A673 (cell line): ENCODE measurements at regions not wholly inside any gene's neighbourhood (a gene's known extent, or its start where the extent isn't known, plus 50 kb on each side); places are given as distances from the start of the nearest gene placed in this dataset.

Source experiments
- EZH2 ChIP-seq: fragments of 200-600 bp; sonication (generic); IDR thresholded peaks from 2 replicates; pipeline ENCODE4 v1.6.1; 2017; ENCODE audit warnings: borderline replicate concordance, low read depth, mild to moderate bottlenecking, mixed read lengths, antibody characterized with exemption, low read length; ENCODE audit not compliant: poor library complexity, severe bottlenecking
- TF ChIP-seq, protein P1 (sequence below): fragments of 300-800, 200-600 bp; sonication (generic); conservative IDR thresholded peaks from 2 replicates; pipeline ENCODE4 v1.5.1; 2017; ENCODE audit warnings: low read depth, mild to moderate bottlenecking, antibody characterized with exemption, low read length, moderate library complexity, mixed read lengths

DNA sequence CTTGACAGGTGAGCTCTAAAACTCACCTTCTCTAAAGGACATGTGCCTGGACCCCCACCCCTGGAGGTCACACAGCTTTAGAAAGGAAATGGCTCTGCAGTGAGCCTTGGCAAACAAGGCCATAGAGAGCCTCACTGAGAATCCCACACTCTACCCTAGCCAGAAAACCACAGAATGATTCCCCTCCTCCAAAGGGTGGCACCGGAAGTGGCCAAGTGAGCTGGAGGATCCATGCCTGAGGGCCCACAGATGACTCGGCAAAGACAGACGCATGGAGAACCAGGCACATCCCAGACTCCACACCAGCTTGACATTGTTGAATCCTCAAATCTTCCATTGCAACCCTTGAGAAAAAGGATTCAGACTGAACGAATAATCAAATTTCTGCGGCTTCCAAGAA, 54.2 kb upstream of the PTHLH start:
- TF ChIP-seq, protein P1, sequence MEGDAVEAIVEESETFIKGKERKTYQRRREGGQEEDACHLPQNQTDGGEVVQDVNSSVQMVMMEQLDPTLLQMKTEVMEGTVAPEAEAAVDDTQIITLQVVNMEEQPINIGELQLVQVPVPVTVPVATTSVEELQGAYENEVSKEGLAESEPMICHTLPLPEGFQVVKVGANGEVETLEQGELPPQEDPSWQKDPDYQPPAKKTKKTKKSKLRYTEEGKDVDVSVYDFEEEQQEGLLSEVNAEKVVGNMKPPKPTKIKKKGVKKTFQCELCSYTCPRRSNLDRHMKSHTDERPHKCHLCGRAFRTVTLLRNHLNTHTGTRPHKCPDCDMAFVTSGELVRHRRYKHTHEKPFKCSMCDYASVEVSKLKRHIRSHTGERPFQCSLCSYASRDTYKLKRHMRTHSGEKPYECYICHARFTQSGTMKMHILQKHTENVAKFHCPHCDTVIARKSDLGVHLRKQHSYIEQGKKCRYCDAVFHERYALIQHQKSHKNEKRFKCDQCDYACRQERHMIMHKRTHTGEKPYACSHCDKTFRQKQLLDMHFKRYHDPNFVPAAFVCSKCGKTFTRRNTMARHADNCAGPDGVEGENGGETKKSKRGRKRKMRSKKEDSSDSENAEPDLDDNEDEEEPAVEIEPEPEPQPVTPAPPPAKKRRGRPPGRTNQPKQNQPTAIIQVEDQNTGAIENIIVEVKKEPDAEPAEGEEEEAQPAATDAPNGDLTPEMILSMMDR: no peak
- no peak for TF ChIP-seq EZH2
